Breast epithelium (tissue), 3 donors: ENCODE measurements at regions not wholly inside any gene's neighbourhood (a gene's known extent, or its start where the extent isn't known, plus 50 kb on each side); places are given as distances from the start of the nearest gene placed in this dataset.

ENCODE experiments used
- POLR2A ChIP-seq: fragments of 450-650 bp; IDR thresholded peaks from one replicate; pipeline ENCODE4 v1.6.1; 2016; ENCODE audit warnings: antibody characterized with exemption, mild to moderate bottlenecking, moderate library complexity
- POLR2AphosphoS5 ChIP-seq, 3 donors: sonication (generic); formaldehyde crosslinking; IDR thresholded peaks; one replicate each; pipeline ENCODE4 v1.6.1; 2017; ENCODE audit warnings: antibody characterized with exemption in 3 of 3

GRCh38 chr4:148790246-148790645, 348.0 kb upstream of the NR3C2 start:
- TF ChIP-seq POLR2A (no peak), POLR2AphosphoS5 (IDR thresholded peaks at IDR 0.05) (no peak)
